HG03432 (cell line): ENCODE measurements at regions not wholly inside any gene's neighbourhood (a gene's known extent, or its start where the extent isn't known, plus 50 kb on each side); places are given as distances from the start of the nearest gene placed in this dataset.

ENCODE experiments used
- ATAC-seq: cut with Tn5 transposase; IDR thresholded peaks from one replicate; pipeline ENCODE4 v1.9.1; 2021; ENCODE audit warnings: mild to moderate bottlenecking, moderate library complexity; ENCODE audit not compliant: unreplicated experiment

DNA sequence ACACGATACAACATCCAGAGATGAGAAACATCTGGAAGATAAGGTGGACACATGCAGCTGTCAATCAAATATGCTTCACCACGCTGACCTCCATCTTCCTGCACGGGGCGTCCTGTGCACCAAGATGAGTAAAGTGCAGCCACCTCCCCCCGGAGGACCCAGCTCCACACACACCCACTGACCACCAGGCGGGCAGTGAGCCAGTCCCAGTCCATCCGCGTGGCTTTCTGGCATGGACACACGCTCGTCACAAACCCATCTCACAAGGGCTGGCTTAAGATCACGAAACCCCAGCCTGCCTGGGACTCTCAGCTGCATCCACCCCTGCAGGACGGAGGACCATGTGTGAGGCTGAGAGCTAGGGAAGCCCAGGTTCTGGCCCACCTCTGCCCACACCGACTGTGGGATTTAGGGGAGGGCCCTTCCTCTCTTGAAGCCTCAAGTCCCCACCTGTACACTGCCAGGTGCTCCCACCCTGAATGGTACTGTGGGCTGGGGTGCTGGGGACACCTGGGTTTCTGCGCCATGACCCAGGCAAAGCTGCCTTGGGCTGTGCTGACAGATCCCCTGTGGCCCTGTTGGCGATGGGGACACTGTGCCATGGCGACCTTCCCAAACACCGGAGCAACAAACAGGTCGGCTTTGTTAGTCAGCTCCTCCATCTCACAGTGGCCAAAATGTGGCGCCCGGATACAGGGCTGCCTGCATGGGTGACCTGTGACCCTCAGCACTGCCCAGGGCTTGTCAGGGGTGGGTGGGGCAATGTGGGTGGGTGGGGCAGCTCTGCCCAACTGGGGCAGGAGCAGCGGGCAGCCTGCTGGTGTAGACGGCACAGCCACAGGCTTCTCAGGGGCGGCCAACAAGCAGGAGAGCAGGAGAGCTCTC, 629.0 kb downstream of the TBC1D22A start:
- ATAC-seq = no peak

DNA sequence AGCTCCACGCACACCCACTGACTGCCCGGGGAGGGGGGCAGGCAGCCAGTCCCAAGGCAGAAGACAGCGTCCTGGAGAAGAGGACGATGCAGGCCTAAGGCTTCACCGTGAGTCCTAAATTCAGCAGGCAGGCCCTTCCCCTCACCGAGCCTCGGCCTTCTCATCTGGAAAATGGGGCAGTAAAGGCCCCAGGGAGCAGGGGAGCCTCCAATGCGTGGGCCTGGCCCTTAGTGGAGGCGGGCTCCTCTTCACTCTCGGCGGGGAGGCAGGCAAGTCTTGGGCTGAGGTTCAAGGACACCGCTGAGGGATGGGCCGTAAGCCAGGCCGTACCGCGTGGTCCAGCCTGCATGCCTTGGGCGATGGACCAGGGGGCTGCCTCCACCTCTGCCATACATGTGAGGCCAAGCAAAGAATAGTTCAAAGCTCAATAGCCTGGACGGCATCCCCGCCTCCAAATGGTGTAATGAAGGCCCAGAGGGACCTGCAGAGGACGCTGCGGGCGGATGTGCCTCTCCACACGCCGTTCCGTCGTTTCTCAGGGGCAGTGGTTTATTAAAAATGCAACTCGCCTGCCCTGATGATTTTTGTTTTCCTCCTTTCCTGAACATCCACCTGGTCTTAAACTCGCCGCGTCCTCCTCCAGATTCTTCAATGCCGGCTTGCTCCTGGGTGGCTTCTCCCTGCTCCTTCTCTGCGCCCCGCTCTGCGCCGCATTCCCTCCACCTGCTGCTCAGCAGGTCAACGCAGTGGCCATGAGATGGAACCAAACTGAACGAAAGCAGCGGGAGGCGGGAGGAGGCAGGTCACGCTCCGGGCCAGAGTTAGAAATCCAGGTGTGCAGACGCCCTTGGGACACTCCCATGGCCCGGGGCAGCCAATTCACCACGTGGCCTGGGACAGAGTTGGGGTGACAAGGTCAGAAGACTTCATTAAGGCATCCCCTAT, 627.8 kb downstream of the TBC1D22A start:
- ATAC-seq = no peak

DNA sequence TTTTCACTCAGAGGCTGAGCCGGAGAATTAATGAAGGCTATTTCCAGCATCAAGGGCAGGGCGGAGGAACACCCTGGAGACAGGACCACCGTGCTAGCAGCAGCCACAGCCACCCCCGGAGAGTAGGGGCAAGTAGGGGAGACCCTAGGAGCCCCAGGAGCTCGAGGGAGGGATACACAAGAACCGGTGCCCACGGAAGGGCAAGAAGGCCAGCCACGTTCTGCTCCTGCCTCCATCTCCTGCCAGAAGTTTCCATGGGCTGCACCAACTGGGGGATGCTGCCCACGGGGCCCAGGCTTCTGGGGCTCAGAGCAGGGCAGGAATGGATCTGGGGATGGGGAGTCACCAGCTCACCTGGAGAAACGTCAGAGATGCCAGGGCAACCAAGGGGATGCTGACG, 626.8 kb downstream of the TBC1D22A start:
- no peak for ATAC-seq

DNA sequence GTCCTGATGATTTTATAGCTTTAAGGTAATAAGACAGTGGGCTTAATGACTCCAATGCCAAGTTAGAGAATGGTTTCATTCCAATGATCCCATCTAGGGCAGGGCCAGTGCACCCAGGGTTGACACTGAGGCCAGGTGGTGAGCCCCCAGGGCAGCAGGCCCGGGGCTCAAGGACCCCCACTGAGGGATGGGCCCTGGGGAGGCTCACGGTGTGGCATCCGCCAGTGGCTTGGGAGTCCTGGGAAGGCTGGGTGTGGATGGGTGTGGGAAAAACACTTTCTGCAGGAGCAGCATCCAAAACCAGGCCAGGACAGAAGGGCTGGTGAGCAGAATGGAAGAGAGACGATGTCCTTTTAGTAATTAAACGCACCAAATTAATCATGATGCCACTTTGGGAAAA, 626.3 kb downstream of the TBC1D22A start:
- no peak for ATAC-seq

DNA sequence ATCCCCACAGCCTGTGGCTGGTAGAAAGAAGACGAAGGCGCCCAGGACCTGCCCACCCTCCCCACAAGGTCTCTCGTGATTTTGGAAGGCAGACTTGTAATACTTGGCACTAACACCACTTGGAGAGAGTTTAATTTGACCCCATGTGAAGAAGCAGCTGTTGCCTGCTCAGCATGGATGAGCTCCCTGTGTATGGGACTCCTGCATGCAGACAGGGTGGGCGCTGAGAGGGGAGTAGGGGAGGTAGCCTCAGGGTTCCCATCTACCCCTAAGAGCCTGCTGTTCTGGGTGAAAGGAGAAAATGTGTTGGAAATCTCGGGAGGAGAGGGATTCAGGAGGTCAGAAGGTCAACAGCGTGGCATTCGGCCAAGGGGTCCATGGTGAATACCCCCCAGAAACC, 625.9 kb downstream of the TBC1D22A start:
- no peak for ATAC-seq

DNA sequence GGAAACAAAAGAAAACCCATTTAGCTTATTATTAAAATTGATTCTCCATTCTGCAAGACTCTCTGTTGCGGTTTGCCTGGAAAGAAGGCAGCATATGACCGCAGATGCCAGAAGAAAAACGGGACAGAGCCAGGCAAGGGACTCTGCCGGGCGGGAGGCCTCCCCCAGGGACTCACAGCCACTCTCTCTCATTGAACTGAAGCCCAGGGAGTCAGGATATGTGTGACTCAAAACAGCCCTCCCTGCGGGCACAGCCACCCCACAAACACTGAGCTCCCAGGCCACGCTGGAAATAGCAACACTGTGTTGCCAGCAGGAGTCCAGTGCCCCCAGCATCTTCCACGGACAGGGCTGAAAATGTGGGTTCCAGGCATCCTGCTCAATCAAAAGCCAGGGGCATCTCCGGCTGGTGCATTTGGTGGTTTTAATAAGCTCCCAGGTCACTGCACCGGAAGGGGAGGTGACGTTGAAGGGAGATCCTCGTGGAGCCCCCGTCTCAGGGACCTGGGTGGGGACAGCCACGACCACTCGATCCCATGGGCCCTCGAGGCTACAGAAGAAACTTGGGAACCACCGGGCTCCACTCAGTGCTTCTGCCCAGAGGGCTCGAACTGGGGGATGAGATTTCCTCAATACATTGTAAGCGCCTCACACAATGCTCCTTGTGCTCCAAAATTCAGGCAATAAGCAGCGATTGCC, 624.5 kb downstream of the TBC1D22A start:
- no peak for ATAC-seq

DNA sequence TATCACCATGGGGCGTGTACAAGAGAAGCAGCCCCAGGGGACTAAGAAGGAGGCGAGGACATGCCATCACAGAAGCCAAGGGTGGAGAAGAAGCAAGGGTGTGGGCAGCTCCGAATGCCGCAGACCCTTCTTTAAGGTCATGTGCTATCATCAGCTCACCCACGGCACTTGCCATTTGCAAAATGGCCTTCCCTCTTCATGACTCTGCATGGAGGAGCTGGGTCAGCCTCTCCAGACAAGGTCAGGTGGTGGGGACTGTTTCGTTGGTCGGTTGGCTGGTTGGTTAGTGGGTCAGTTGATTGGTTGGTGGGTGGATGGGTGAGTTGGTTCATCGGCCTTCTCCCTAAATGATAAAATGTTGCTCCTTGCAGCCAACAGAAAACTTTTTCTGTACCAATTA, 622.5 kb downstream of the TBC1D22A start:
- no peak for ATAC-seq

DNA sequence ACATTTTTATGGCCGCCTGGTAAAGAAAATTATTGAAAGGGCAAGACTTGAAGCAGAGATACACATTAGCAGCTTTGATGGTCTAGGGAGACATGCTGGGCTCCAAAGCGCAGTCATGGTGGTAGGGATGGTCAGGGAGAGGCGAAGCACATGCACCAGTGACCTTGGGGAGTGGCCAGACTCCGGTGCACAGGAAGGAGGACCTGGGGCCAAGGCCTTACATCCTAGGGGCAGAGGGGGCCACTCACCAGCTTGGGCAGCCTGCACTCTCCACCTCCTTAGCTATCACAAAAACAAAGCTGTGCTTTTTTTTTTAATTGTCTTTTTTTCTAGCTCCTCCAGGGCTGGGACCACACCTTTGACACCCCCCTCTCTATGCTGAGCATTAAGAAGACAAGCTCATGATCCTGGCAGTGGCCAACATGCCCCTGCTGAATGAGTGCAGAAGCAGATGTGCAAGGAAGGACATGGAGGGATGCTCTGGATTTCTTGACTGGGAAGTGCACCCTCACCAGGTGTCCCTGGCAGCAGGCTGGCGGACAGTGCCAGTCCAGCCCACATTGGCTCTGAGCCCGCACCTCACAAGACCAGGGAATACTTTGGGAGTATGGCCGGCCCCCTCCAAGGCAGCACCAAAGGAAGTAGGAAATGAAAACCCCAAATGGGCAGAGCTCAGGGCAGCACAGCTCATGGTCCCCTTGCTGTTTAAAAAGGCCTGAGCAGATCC, 619.9 kb downstream of the TBC1D22A start:
- no peak for ATAC-seq

DNA sequence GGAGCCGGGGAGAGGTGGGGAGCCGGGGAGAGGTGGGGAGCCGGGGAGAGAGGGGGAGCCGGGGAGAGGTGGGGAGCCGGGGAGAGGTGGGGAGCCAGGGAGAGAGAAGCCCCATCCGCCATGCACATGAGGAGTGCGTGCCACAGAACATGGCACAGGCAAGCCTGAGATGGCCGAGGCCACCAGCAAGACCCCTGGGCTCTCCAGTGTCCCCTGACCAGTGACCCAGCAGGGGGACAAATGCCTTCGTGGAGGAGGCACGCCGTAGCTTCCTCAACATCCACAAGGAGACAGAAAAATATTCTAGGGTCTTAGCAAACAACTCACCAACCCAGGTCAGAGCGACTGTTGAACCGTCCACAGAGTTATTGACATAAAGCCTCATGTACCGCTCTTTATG, 618.8 kb downstream of the TBC1D22A start:
- no peak for ATAC-seq

DNA sequence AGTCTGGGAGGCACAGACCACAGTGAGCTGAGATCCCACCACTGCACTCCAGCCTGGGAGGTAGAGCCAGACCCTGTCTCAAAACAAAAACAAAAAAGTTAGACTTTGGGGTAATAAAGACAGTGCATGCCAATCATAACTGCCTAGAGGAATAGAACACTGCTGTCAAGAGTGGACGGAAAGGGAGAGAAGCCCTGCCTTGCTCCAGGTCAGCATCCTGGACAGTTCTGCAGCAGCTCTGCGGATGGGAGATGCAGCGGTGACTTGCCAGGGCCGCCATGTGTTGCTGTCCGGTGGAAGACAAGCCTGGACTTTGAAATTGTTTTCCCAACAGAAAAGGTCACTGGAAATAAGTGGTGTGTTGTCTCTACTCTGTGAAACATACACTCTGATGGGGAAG, 618.2 kb downstream of the TBC1D22A start:
- ATAC-seq = no peak

DNA sequence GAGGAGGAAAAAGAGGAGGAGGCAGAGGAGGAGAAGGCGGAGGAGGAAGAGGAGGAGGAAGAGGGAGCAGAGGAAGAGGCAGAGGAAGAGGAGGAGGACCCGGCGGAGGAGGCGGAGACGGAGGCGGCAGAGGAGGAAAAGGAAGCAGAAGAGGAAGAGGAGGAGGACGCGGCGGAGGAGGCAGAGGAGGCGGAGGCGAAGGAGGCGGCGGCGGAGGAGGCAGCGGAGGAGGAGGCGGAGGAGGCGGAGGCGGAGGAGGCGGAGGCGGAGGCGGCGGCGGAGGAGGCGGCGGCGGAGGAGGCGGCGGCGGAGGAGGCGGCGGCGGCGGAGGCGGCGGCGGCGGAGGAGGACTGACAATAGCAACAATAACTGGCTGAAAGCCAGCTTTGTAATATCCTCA, 616.6 kb downstream of the TBC1D22A start:
- ATAC-seq = no peak

DNA sequence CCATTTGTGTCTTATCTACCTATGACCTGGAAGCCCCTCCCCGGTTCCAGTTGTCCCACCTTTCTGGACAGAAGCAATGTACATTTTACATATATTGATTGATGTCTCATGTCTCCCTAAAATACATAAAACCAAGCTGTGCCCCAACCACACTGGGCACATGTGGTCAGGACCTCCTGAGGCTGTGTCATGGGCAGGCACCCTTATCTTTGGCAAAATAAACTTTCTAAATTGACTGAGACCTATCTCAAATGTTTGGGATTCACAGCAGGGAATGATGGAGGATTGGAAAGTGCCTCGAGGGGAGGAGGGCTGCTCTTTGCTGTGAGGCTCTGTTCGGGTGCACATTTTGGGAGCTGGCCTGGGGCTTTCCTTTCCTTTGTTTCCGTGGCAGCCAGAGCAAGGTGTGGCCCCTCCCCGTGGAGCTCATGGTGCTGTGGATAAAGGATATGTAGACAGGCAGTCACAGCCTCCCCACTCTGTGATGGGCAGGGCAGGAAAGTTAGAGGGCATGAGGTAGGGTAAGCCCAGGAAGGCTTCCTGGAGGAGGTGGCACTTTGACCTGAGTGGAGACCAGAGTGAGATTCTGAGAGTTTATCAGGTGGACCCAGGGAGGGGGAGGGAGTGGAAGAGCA, 615.6 kb downstream of the TBC1D22A start:
- ATAC-seq = no peak

DNA sequence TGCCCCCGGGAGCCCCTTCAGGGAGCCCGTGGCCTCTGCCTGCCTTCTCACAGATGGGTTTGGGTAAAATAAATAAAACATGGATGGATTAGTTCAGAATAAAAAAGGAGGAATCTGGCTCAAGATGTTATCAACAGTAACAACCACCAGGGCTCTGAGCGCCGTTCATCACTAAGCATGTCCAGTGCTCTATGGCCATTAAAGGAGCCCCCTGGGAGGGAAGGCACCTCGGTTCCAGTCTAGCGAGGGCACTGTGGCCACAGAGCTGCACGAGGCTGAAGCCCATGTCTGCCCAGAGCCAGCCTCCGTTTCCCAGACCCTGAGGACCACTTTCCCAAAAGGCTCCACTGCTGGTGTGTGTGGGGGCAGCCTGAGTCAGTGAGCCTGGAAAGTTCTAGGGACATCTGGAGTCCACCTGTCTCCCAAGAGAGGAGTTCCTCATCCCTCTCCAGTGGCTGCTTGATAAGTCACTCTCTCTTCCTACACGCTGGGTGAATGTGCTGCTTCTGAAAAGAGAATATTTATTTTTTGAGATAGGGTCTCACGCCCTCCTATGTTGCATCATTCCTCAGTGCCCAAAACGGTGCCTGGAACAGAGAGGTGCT, 614.6 kb downstream of the TBC1D22A start:
- ATAC-seq = no peak

DNA sequence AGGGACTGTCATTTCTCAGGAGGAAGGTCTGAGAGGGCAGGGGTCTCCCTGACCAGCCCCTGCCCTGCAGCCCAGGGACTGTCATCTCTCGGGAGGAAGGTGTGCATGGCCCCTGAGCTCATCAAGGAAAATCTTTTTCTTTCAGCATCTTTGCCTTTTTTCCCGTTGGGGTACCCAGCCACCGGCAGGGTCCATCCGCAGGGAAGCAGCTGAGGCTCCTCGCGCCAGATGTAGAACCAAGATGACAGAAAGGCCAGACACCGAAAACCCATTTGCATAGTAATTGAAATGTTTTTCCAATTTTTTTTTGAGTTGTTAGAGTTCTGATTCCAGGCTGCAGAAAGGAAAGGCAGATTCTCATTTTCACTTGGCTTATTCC, 613.9 kb downstream of the TBC1D22A start:
- no peak for ATAC-seq

DNA sequence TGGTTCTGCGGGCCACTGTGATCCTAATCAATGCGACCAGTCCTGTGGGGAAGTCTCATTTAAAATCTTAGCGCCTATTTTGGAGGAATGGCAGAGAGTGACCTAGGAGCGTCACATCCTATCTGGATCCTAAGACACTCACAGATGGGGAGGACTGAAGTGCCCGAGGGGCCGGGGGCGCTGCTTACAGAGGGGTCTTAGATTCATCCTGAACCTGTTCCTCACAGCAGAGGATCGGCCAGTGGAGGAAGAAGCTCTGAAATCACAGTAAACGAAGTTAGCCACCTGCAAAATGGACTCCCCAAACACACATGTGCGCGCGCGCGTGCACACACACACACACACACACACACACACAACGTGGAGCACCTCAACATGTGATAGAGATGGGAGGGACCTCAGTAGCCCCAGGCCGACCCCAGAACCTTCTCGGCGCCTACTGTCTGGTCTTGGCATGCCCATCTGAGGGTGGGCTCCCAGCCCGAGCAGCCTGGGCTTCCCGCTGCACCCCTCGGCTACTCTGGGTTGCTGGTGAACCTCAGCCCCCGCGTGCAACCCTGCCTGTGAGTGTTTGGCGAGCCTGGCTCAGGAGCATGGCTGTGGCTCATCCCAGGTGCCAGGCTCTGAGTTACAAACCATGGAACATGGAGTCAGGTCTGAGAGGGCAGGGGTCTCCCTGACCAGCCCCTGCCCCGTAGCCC, 613.3 kb downstream of the TBC1D22A start:
- ATAC-seq = no peak

DNA sequence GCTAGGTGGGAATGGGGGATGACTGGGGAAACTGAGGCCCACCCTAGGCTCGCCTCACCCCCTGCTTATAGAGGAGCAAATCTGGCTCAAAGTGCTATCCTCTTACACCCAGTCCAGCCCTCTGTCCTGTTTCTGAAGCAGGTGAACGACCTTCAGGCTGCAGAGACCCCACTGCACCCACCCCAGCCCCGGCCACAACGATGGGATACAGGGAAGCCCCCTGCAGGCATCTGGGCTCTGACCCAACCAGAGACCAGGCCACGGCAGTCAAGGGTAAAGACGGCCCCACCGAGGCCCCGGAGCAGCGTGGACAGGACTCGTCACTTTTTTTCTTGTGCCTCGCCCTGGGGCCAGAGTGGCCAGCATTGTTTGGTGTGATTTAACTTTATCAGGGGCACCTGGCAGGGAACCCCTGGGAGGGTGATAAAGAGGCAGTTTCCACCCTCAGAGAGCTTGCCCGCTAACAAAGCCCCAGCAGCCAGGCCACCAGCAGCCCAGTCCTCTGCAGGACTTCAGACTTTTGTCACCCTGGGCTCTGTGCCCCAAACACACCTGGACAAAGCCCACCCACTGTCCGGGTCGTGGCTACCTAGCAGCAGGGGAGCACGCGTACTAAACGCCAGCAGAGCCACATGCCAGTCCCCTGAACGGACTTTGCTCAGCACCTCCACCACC, 612.6 kb downstream of the TBC1D22A start:
- ATAC-seq = no peak

DNA sequence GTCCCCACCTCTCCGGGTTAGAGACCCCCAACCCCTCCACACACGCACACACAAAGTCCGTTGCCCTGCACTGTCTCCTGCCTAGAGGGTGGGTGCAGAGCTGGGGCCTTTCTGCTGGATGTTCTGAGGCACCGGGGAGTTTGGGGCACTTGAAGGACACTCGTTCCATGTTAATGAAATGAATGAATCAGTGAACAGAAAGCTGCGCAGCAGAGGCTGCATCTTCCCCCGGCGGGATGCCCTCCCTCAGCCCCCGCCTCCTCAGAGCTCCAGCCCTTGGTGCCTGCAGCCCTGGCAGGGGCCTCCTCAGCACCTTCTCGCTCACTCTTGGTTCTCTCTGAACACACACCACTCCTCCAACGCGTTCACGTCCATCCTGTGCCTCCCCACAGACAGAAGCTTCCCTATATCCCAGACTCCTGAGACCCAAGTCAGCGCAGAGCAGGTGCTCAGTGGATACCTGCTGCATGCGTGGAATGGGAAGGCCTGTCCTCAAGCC, 611.9 kb downstream of the TBC1D22A start:
- ATAC-seq = no peak

DNA sequence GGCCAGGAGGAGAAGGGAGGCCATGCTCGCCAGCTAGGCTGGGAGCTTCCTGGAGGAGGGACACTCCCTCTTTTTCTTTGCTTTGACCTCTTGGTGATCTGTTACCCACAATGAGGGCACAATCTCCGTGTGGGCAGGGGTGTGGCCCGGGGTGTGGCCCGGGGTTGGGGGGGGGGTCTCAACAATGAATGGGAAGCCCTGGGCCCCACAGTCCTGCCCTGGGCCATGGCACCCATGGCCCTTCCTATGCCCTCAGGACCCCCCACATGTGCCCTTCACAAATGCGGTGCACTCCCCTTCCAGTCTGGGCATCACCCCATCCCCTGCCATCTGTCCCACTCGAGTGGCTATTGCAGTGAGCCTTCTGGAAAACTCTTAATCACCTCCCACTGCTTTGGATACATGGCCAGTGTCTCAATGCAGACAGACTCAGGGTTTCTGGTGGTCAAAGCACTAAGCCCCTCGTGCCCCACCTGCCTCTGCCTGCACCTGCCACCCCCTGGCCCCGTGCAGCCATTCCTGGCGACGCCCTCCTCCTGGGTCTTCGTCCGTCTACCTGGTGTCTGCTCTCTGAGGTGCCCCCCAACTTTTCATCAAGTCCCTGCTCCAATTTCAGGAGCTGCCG, 611.3 kb downstream of the TBC1D22A start:
- ATAC-seq = no peak
